WTC11 (cell line): ENCODE measurements at regions not wholly inside any gene's neighbourhood (a gene's known extent, or its start where the extent isn't known, plus 50 kb on each side); places are given as distances from the start of the nearest gene placed in this dataset.

ENCODE experiments used
- ATF2 ChIP-seq: sonication (generic); formaldehyde crosslinking; IDR thresholded peaks from 2 replicates; pipeline ENCODE4 v1.8.1; 2022; ENCODE audit warnings: low read depth, missing genetic modification reagents, borderline replicate concordance
- CTCF ChIP-seq: fragments of 200-600 bp; IDR thresholded peaks from 2 replicates; pipeline ENCODE4 v1.8.0; 2022; ENCODE audit warnings: antibody characterized with exemption
- ESRRA ChIP-seq: sonication (generic); formaldehyde crosslinking; IDR thresholded peaks from 2 replicates; pipeline ENCODE4 v1.8.1; 2022; ENCODE audit warnings: mild to moderate bottlenecking, missing genetic modification reagents, borderline replicate concordance
- NR2C2 ChIP-seq: sonication (generic); formaldehyde crosslinking; IDR thresholded peaks from 2 replicates; pipeline ENCODE4 v1.8.0; 2022; ENCODE audit warnings: mild to moderate bottlenecking, missing genetic modification reagents
- RELA ChIP-seq: sonication (generic); formaldehyde crosslinking; IDR thresholded peaks from 2 replicates; pipeline ENCODE4 v1.8.1; 2022; ENCODE audit warnings: missing genetic modification reagents, mild to moderate bottlenecking, borderline replicate concordance
- SP1 ChIP-seq: sonication (generic); formaldehyde crosslinking; conservative IDR thresholded peaks from 2 replicates; pipeline ENCODE4 v1.8.1; 2022; ENCODE audit warnings: missing genetic modification reagents
- TCF7 ChIP-seq: sonication (generic); formaldehyde crosslinking; IDR thresholded peaks from 2 replicates; pipeline ENCODE4 v1.8.0; 2022; ENCODE audit warnings: mild to moderate bottlenecking, low read depth, missing genetic modification reagents, moderate library complexity
- TP53 ChIP-seq: sonication (generic); formaldehyde crosslinking; IDR thresholded peaks from 2 replicates; pipeline ENCODE4 v1.8.1; 2023; ENCODE audit warnings: mild to moderate bottlenecking, missing genetic modification reagents
- ZNF138 ChIP-seq: sonication (generic); formaldehyde crosslinking; conservative IDR thresholded peaks from 2 replicates; pipeline ENCODE4 v1.8.1; 2022; ENCODE audit warnings: mild to moderate bottlenecking, moderate library complexity, missing genetic modification reagents
- ZNF423 ChIP-seq: fragments of 250-450 bp; sonication (Bioruptor Pico); IDR thresholded peaks from 2 replicates; pipeline ENCODE4 v2.1.2; 2022; ENCODE audit warnings: mild to moderate bottlenecking, moderate library complexity
- ZSCAN18 ChIP-seq: fragments of 250-450 bp; sonication (Bioruptor Pico); IDR thresholded peaks from 2 replicates; pipeline ENCODE4 v2.1.2; 2022; ENCODE audit warnings: mild to moderate bottlenecking, moderate library complexity

GRCh38 chr7:115850774-115851173 is 179.8 kb downstream of the TFEC start:
- TF ChIP-seq CTCF (no peak), TP53 (CRISPR knock-in tag) (no peak), ZNF138 (CRISPR knock-in tag) (no peak), ZNF423 (CRISPR knock-in tag) (no peak), NR2C2 (CRISPR knock-in tag) (no peak), TCF7 (CRISPR knock-in tag) (no peak), ATF2 (no peak), ESRRA (CRISPR knock-in tag) (no peak), ZSCAN18 (CRISPR knock-in tag) (no peak), SP1 (CRISPR knock-in tag) (no peak), RELA (no peak)
